Left forelimb (tissue), 1 donor: ENCODE measurements at regions not wholly inside any gene's neighbourhood (a gene's known extent, or its start where the extent isn't known, plus 50 kb on each side); places are given as distances from the start of the nearest gene placed in this dataset.

Experiments used
- DNase-seq: peaks from one replicate; pipeline ENCODE4 v3.0.0-alpha.2; 2018; ENCODE audit warnings: low spot score

DNA sequence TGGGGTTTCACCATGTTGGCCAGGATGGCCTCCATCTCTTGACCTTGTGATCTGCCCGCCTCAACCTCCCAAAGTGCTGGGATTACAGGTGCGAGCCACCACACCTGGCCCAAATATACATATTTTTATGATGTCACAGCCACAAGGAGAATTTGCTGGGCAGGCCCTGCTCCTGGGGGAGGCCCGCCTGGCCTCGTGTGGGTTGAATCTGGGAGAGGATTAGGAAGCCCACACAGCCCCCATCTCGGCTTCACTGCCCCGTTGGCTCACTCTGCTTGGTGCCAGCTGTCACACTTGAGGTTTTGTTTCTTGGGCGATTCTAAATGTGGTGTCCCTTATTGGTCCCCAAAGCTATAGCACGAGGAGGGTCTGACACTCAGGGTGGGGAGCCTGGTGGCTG lies 335.7 kb upstream of the AJAP1 start:
- no peak for DNase-seq

DNA sequence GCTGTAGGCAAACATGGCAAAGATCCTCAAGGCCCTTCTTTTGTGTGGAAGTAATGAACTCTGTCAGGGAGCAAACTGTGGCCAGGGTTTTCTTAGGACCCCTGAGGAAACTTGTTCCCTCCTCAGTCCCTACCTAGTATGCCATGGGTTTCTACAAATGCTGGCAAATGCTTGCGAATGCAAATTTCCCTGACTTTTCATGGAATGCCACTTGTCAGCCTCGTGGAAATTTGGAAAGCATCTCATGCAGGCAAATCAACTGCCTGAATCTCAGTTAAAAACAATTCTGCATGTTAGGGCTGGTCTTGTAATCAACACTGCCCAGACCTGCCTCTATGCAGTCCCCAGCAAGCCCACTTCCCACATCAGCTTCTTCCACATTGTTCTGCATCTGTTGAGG lies 334.9 kb upstream of the AJAP1 start:
- no peak for DNase-seq

GRCh38 chr1:4322881-4323280 lies 331.5 kb upstream of the AJAP1 start:
- no peak for DNase-seq

DNA sequence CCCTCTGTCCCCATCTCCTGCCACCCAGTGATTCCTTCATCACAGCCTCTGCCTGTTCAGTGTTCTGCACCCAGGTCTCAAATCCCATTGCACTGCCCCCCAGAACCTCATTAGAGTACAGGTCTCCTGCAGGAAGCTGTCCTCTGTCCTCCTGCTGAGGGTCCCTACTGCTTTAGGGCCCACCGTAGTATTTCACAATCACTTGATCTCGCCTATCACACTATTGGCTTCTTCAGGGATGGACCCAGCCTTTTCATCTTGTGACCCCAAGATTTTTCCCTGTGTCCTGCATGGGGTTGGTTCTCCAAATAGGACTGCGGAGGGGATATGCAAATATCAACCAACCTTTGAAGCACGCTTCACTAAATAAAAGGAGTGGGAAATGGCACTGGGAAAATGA lies 331.1 kb upstream of the AJAP1 start:
- DNase-seq: no peak

- DNase-seq: no peak
Observed at GRCh38 chr1:4324525-4324924, 329.9 kb upstream of the AJAP1 start.

DNA sequence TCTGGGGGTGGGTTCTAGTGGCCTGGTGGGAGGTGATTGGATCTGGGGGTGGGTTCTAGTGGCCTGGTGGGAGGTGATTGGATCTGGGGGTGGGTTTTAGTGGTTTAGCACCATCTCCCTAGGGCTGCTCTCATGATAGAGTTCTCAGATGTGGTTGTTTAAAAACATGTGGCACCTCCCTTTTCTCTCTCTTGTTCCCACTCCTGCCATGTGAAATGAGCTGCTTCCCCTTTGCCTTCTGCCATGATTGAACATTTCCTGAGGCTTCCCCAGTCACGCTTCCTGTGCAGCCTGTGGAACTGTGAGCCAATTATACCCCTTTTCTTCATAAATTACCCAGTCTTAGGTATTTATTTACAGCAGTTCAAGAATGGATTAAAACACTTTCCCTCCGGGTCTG lies 327.3 kb upstream of the AJAP1 start:
- DNase-seq: no peak

DNA sequence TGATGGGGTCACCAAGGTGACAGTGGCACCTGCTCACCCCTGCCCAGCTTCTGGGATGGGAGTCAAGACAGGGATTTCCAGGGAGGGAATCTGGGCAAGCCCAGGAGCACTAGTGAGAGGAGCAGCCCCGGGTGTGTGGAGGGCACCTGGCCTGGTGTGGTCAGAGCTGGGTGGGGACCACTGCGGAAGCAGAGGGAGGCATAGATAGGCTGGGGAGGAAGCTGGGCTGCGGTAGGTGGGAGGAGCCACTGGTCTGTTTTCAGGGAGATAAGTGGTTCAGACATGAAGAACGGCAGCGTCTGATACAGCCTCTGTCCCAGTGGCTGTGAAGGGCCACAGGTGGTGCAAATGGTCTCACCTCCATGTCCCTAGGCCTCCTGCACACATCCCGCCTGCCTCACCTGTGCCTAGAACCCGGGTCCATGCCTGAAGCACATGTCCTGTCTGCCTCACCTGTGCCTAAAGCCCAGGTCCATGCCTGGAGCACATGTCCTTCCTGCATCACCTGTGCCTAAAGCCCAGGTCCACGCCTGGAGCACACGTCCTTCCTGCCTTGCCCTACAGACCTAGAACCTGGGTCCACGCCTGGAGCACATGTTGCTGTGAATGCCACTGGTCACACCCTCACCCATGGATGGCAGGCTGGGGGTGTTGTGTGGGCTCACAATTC lies 325.9 kb upstream of the AJAP1 start:
- no peak for DNase-seq

DNA sequence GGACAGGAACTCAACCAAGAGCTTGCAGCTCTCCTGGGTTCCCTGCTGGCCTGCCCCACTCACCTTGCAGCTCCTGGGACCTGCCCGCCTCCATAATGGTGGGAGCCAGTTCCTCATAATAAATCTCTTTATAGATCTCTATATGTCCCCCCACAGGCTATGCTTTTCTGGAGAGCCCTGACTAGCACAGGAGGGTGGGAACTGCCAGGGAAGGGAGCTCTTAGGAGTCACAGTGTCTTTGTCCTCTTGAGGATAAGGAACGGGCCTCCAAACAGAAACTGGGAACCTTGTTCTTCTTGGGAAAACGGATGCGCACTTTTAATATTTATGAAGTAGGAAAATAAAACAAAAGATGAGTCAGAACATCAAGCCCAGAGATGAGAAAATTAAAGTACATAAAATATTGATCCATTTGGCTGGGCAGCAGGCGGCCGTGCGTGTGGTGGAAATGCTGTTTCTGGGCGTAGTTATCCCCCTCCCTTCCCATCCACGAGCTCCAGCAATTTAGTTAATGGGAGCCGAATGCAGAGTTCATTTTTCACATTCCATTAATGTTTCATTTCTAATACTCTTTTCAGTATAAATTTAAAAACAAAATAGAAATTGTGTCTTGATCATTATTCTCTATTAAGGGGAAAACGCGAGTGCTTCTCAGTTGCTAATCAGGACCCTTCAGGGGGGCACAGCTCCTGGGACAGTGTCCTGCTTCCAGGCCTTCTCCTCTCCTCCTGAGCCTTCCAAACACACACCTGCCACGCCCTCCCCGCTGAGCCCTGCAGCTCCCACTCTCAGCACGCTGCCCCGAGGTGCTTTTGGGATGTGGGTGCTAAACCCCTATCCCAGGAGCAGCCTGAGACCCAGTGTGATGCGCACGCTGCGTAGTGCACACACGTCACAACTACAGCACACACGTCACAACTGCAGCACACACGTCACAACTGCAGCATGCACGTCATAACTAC lies 323.3 kb upstream of the AJAP1 start:
- DNase-seq: no peak

GRCh38 chr1:4331767-4332163 lies 322.6 kb upstream of the AJAP1 start:
- DNase-seq: no peak

DNA sequence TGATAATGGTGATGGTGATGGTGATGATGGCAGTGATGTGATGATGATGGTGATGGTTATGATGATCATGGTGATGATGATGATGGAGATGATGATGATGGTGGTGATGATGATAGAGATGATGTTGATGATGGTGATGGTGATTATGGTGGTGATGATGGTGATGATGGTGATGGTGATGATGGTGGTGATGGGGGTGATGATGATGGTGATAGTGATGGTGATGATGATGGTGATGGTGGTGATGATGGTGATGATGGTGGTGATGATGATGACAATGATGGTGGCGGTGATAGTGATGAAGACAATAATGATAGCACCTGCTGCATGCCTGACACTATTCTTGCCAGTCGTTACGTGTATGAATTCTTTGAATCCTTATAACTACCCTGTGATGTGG lies 317.9 kb upstream of the AJAP1 start:
- DNase-seq: no peak

- DNase-seq: no peak
Observed at GRCh38 chr1:4341421-4341820, 313.0 kb upstream of the AJAP1 start.

DNA sequence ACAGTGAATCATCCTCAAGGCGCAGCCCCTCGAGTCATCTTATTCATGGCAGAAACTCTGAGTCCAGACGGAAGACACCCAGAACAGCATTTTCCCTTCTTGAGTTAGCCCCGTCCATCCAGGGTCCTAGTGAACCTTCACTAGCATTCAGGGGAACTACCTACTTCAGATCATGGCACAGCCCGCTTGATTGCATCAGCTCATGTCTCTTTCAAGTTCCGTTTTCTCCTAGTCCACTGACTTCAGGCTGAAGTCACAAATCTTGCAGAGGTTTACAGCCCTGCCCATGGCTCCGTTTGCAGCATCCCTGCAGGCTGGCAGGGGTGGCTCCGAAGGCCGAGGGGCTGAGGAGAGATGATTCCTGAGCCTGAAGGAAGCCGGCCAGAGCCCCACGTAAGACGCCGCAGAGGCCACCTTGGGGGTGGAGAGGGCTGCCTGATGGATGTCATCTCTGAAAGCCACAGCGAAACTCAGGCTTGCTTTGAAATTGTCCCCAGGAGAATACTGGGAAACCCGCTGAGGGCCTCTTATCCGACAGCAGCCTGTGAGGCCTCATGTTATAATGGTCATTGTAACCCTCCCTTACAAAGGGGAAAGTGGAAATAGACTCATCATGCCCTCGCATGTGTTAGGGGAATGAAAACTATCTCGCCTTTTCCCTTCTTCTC lies 310.2 kb upstream of the AJAP1 start:
- no peak for DNase-seq

GRCh38 chr1:4345094-4345493 lies 309.3 kb upstream of the AJAP1 start:
- DNase-seq: no peak

- no peak for DNase-seq
Observed at GRCh38 chr1:4346131-4346530, 308.3 kb upstream of the AJAP1 start.

- DNase-seq: no peak
Observed at GRCh38 chr1:4351453-4351852, 303.0 kb upstream of the AJAP1 start.

DNA sequence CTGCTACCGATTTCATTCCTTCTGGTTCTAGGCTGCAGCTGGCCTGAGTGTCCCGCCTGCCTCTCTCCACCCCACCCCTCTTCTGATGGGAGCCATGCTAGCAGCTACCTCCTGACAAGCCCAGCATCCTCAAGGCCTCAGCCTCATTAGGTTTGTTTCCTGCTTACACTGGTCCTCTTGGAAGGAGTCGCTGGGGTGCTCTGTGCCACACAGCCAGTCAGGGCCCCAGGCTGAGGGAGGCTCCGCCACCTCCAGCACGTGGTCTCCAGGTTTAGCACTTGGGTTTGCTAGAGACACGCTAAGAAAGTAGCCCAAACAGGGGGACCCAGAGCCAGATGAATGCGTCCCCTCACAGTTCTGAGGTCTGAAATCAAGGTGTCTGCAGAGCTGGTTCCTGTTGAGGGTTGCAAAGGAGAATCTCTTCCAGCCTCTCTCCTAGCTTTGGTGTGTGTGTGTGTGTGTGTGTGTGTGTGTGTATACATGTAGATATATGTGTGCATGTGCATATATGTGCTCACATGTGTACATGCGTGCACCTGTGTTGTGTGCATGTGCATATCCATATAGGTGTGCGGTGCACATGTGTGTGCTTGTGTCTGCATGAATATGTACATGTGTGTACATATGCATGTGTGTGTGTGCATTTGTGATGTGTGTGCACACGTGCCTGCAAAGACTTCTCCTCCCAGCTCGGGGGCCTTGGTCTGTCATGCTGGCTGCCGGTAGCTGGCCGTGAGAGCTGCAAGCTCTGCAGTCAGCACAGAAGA lies 301.1 kb upstream of the AJAP1 start:
- no peak for DNase-seq

DNA sequence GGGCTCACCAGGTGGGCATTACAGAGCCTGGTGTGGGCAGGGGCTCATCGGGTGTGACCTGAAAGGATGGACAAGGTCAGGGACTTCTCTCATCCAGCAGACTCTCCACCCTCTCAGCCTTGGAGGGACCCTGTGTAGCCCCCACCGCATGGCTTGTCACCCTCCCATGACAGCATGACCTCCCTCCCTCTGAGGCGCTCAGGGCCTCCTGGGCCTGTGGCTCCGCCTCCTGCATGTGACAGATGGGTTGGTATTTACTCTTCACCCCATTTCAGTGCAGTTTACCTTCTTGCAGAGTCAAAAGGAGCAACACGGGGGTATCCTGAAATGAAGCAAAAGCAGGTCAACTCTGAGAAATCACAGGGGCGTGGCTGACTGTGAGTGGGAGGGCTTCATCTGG lies 298.6 kb upstream of the AJAP1 start:
- no peak for DNase-seq

GRCh38 chr1:4362314-4363044 lies 291.9 kb upstream of the AJAP1 start:
- DNase-seq: no peak

DNA sequence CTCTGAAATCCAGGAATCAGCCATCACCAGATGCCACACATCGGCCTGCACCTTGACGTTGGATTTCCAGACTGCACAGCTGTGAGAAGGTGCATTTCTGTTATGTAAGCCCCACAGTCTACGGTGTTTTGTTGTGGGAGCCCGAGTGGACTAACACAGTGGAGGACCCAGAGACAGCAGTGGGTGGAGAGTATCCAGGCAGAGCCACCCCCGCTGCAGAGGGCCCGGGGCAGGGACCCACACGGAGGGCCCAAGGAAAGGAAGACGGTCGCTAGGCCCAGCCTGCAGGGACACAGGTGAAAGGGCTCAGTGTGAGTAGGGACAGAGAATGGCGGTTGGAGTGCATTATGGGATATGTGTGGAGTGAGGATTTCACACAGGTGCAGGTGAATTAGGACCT lies 288.3 kb upstream of the AJAP1 start:
- DNase-seq: no peak

- DNase-seq: no peak
Observed at GRCh38 chr1:4367230-4367777, 287.1 kb upstream of the AJAP1 start.

DNA sequence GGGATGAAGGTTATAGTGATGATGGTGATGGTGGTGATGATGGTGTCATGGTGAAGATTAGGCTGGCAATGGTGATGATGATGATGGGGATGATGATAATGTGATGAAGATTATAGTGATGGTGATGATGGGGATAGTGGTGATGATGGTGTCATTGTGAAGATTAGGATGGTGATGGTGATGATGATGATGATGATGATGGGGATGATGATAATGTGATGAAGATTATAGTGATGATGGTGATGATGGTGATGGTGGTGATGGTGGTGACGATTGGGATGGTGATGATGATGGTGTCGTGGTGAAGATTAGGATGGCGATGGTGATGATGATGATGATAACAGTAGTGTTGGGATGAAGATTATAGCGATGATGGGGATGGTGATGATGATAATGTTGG lies 285.1 kb upstream of the AJAP1 start:
- no peak for DNase-seq
